GM21619 (cell line): ENCODE measurements at regions not wholly inside any gene's neighbourhood (a gene's known extent, or its start where the extent isn't known, plus 50 kb on each side); places are given as distances from the start of the nearest gene placed in this dataset.

Source experiments
- ATAC-seq: cut with Tn5 transposase; IDR thresholded peaks from one replicate; pipeline ENCODE4 v1.9.1; 2021; ENCODE audit not compliant: unreplicated experiment

GRCh38 chr11:15532432-15532831 is 417.7 kb downstream of the INSC start:
- ATAC-seq, result no peak

GRCh38 chr11:15534266-15534665 is 419.5 kb downstream of the INSC start:
- no peak for ATAC-seq

GRCh38 chr11:15535414-15535813 is 420.7 kb downstream of the INSC start:
- no peak for ATAC-seq

GRCh38 chr11:15536438-15536837 is 421.7 kb downstream of the INSC start:
- no peak for ATAC-seq

GRCh38 chr11:15539645-15540044 is 424.9 kb downstream of the INSC start:
- no peak for ATAC-seq

- ATAC-seq, result no peak
Observed at GRCh38 chr11:15541079-15541478, 426.4 kb downstream of the INSC start.

- ATAC-seq, result no peak
Observed at GRCh38 chr11:15544353-15544752, 429.6 kb downstream of the INSC start.

GRCh38 chr11:15547685-15548084 is 433.0 kb downstream of the INSC start:
- ATAC-seq, result no peak

DNA sequence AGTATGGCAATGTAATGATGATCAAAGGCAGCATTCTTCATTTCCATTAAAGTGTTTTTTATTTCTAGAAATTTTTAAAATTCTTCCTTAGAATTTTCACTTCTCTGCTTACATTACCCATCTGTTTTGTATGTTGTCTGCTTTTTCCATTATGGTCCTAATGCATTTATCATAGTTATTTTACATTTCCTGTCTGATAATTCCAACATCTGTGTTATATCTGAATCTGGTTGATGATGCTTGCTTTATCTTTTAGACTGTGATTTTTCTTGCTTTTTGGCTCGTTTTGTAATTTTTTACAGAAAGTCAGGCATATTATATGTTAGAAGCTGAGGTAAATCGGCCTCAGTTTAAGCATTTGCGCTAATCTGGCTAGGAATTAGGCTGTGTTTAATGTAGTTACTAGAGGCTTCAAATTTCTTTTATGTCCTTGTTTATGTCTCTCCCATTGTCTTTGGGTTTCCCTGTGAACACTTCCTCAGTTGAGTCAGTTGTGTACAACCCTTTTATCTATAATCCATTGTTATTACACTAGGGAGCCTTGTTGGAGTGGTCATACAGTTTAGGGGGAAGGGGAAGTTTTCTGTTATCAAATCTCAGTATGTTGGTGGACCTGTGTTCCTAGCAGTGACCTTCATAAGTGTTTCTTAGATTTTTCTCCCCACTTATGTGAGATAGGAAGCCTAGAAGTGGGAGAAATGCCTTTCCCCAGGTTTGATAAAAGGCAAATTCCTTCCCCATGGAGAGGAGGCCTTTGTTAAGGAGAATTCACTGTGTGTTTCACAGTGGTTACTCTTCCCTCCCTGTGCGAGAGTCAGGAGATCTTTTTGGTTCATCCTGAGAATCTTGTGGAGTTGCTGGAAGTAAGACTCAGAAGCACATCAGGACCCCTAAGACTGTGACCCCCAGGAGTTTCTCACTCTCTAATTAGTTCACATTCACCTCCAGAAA is 437.5 kb downstream of the INSC start:
- no peak for ATAC-seq

DNA sequence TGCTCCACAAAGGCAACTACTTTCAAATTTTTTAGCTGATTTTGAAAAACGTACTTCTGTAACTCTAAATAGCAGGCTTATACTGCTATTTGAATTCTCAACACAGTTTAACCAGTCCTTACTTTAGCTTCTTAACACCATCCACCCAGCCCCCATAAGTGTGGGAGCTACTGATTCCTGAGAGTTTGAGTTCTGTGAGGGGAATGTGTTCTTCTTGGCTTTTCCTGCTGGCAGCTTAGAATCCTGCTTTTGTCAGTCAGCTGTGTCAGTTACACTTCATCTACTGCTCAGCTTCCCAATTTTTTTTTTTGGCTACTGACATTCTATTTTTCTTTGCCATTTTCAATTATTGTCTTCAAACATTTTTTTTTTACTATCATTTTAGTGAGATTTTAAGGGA is 440.4 kb downstream of the INSC start:
- ATAC-seq, result no peak

GRCh38 chr11:15557457-15558230 is 442.9 kb downstream of the INSC start:
- ATAC-seq, result no peak

DNA sequence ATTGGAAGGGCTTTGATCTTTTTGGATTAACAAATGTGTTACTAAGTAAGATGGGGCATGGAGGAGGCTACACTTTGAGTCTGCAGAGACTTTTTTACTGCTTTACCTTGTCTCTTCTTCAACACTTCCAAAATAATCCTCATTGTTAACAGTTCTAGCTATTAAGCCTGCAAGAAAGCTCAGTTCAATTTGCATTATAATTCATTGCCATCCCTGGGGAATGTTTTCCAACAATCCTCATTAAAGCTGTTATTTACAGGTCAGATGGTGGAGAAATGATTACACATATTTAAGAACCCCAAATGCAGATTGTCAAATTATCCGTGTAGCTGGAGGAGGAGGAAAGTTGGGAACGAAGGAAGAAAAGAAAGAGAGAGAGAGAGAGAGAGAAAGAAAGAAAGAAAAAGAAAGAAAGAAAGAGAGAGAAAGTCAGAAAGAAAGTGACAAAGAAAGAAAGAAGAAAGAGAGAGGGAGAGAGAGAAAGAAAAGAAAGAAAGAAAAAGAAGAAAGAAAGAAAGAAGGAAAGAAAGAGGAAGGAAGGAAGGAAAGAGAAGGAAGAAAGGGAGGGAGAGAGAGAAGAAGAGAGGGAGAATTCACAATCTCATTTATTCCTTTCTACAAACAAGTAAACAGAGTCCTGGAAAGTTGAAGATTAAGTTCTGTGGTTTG is 443.9 kb downstream of the INSC start:
- no peak for ATAC-seq

DNA sequence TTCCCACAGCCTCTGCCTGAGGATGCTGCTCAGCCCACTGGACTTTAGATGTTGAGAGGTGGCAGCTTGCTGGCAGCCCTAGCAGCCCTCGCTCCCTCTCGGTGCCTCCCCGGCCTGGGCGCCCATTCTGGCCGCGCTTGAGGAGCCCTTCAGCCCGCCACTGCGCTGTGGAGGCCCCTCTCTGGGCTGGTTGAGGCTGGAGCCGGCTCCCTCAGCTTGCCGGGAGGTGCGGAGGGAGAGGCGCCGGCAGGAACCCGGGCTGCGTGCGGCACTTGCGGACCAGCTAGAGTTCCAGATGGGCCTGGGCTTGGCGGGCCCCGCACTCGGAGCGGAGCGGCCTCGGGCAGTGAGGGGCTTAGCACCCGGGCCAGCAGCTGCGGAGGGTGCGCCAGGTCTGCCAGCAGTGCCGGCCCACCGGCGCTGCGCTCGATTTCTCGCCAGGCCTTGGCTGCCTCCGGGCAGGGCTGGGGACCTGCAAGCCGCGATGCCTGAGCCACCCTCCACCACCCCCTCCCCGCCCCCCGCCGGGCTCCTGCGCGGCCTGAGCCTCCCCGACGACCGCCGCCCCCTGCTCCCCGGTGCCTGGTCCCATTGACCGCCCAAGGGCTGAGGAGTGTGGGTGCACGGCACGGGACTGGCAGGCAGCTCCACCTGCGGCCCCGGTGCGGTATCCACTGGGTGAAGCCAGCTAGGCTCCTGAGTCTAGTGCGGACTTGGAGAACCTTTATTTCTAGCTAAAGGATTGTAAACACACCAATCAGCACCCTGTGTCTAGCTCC is 446.2 kb downstream of the INSC start:
- no peak for ATAC-seq

DNA sequence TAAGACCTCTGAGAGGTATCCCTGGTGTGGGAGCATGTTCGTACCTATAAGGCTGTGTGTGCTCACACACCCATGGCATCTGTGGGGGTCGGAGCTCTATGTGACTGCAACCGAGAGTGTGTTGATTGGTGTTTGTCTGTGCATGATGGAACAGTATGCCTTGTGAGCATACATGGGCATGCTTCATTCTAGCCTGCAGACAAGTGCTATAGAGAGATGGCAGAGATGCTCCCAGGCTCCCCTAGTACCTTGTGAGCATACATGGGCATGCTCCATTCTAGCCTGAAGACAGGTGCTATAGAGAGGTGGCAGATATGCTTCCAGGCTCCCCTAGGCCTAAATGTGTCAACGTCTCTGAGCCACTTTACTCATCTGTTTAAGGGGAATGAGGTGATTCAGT is 447.5 kb downstream of the INSC start:
- no peak for ATAC-seq

- no peak for ATAC-seq
Observed at GRCh38 chr11:15563054-15563453, 448.3 kb downstream of the INSC start.

DNA sequence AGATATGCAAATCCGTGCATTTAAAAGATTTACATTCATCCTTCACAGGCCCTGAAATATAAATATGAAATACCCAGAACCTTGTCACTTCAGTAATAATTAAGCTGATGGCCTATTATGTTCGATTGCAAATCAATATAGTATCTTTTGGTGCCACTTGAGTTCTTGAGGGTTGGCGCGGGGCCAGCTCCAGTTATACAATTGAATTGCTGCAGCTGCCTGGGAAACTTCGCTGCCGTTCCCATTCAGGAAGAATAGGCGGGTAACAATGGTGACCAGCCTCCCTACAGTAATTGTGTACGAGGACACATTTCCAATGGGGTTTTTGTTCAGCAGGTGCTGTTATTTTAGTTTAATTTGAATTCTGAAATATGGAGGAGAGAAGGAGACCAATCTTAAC is 451.2 kb downstream of the INSC start:
- no peak for ATAC-seq

GRCh38 chr11:15568440-15568839 is 453.7 kb downstream of the INSC start:
- ATAC-seq, result no peak

DNA sequence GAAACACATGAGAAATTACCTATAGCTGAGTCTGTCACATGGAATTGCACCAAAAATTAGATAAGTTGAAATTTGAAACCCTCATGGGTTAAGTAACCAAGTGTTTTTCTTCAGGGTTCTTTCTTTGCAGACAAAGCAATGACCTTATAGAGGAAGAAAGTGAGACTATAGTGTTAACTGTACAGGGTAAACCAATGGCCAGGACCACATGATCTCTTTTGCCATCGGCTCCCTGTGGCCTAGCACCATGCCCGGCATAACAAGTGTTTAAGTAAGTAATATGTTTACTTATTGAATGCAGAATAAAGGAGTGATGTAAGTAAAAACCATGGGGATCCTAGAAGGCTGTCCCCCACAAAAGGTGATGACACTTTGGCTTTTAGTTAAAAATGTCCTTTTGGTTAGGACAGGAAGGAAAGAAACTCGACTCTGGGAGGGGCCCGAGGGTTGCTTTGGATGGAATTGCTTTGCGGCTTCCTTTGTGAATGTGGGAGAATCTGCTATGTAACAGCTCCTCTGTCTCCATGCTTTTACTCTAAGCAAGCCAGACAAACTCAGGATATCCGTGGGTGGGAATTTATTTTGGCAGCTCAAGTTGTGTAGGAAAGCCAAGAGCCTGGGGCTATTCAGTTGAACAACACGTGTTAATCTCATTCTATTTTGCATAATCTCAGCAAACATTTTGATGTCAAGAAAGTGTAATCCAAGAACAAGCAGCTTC is 454.7 kb downstream of the INSC start:
- no peak for ATAC-seq

- no peak for ATAC-seq
Observed at GRCh38 chr11:15575409-15575808, 460.7 kb downstream of the INSC start.

DNA sequence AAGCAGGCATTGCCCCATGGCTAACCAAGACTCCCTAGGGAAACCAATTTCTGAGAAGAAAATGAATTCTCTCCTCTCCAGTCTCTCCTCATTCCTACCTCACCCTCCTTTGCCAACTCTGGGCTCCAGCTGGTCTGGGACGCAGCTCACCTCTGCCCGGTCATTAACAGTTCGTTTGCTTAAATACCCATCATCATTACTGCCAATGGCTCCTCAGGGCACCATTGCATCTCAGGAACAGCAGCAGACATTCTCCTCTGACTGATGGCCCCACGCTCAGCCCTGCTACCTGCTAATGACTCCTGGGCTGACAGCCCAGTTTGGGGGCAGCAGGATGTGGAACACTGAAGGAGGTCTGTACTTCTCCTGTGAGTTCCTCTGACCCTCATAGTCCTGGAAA is 462.0 kb downstream of the INSC start:
- no peak for ATAC-seq
